SK-N-SH treated with all-trans-retinoic acid at 6 μM for 48 hours (cell line): ENCODE measurements at regions not wholly inside any gene's neighbourhood (a gene's known extent, or its start where the extent isn't known, plus 50 kb on each side); places are given as distances from the start of the nearest gene placed in this dataset.

Experiments used
- ATAC-seq: fragments of 200-7000 bp; cut with Tn5 transposase; 3 replicates; pipeline ENCODE4 v1.9.1; 2020; ENCODE audit warnings: mild to moderate bottlenecking, moderate library complexity
- ARNTL ChIP-seq: fragments of 450-650 bp; formaldehyde crosslinking; IDR thresholded peaks from 2 replicates; pipeline ENCODE4 v1.5.0; 2020; ENCODE audit warnings: low read depth, mild to moderate bottlenecking, moderate library complexity, borderline replicate concordance
- BACH2 ChIP-seq: fragments of 250-450 bp; sonication (Bioruptor Pico); IDR thresholded peaks from 2 replicates; pipeline ENCODE4 v1.9.0; 2021; ENCODE audit warnings: mild to moderate bottlenecking, borderline replicate concordance
- CREB5 ChIP-seq: fragments of 250-450 bp; sonication (Bioruptor Pico); IDR thresholded peaks from 2 replicates; pipeline ENCODE4 v1.5.1; 2020; ENCODE audit warnings: low read depth, mild to moderate bottlenecking, moderate library complexity
- CSDC2 ChIP-seq: fragments of 250-450 bp; sonication (Bioruptor Pico); IDR thresholded peaks from 2 replicates; pipeline ENCODE4 v1.5.0; 2020; ENCODE audit warnings: mild to moderate bottlenecking, moderate library complexity
- CSRNP3 ChIP-seq: fragments of 250-450 bp; sonication (Bioruptor Pico); IDR thresholded peaks from 2 replicates; pipeline ENCODE4 v1.5.1; 2021; ENCODE audit warnings: mild to moderate bottlenecking, moderate library complexity
- ESRRG ChIP-seq: fragments of 250-450 bp; sonication (Bioruptor Pico); IDR thresholded peaks from 2 replicates; pipeline ENCODE4 v1.6.1; 2021; ENCODE audit warnings: mild to moderate bottlenecking
- GLIS3 ChIP-seq: fragments of 250-450 bp; sonication (Bioruptor Pico); IDR thresholded peaks from 2 replicates; pipeline ENCODE4 v1.5.0; 2020; ENCODE audit warnings: mild to moderate bottlenecking, moderate library complexity
- ISL1 ChIP-seq: fragments of 250-450 bp; sonication (Bioruptor Pico); IDR thresholded peaks from 2 replicates; pipeline ENCODE4 v2.1.2; 2022; ENCODE audit warnings: mild to moderate bottlenecking, moderate library complexity
- OSR1 ChIP-seq: fragments of 250-450 bp; sonication (Bioruptor Pico); IDR thresholded peaks from 2 replicates; pipeline ENCODE4 v1.8.0; 2022; ENCODE audit warnings: moderate library complexity, mild to moderate bottlenecking, inconsistent platforms
- PATZ1 ChIP-seq: fragments of 250-450 bp; sonication (Bioruptor Pico); IDR thresholded peaks from 2 replicates; pipeline ENCODE4 v1.8.0; 2020; ENCODE audit warnings: mild to moderate bottlenecking, moderate library complexity, borderline replicate concordance
- POU6F1 ChIP-seq: fragments of 250-450 bp; sonication (Bioruptor Pico); IDR thresholded peaks from 2 replicates; pipeline ENCODE4 v1.8.0; 2021; ENCODE audit warnings: low read depth, mild to moderate bottlenecking, moderate library complexity, borderline replicate concordance
- RARB ChIP-seq: fragments of 250-450 bp; sonication (Bioruptor Pico); IDR thresholded peaks from 2 replicates; pipeline ENCODE4 v1.8.0; 2021; ENCODE audit warnings: mild to moderate bottlenecking, moderate library complexity
- TOX ChIP-seq: fragments of 250-450 bp; sonication (Bioruptor Pico); IDR thresholded peaks from 2 replicates; pipeline ENCODE4 v1.8.0; 2021; ENCODE audit warnings: mild to moderate bottlenecking, moderate library complexity, borderline replicate concordance
- TSHZ2 ChIP-seq: fragments of 250-450 bp; sonication (Bioruptor Pico); IDR thresholded peaks from 2 replicates; pipeline ENCODE4 v1.5.0; 2020; ENCODE audit warnings: mild to moderate bottlenecking, moderate library complexity
- ZC3H10 ChIP-seq: fragments of 250-450 bp; sonication (Bioruptor Pico); IDR thresholded peaks from 2 replicates; pipeline ENCODE4 v1.5.1; 2021; ENCODE audit warnings: mild to moderate bottlenecking, moderate library complexity
- ZFP3 ChIP-seq: fragments of 250-450 bp; sonication (Bioruptor Pico); IDR thresholded peaks from 2 replicates; pipeline ENCODE4 v1.5.0; 2020; ENCODE audit warnings: mild to moderate bottlenecking, moderate library complexity
- ZFP30 ChIP-seq: fragments of 450-650 bp; formaldehyde crosslinking; IDR thresholded peaks from 2 replicates; pipeline ENCODE4 v1.5.0; 2022; ENCODE audit warnings: mild to moderate bottlenecking, moderate library complexity
- ZNF565 ChIP-seq: fragments of 450-650 bp; formaldehyde crosslinking; conservative IDR thresholded peaks from 2 replicates; pipeline ENCODE4 v1.5.0; 2020; ENCODE audit warnings: low read depth, mild to moderate bottlenecking, moderate library complexity
- ZNF70 ChIP-seq: fragments of 450-650 bp; formaldehyde crosslinking; IDR thresholded peaks from 2 replicates; pipeline ENCODE4 v1.5.0; 2020; ENCODE audit warnings: mild to moderate bottlenecking, moderate library complexity
- ZNF8 ChIP-seq: fragments of 450-650 bp; formaldehyde crosslinking; IDR thresholded peaks from 2 replicates; pipeline ENCODE4 v1.5.0; 2020; ENCODE audit warnings: mild to moderate bottlenecking, moderate library complexity

GRCh38 chr17:5837055-5837491 is 233.1 kb upstream of the WSCD1 start:
- ATAC-seq: no peak
- TF ChIP-seq CSRNP3 (CRISPR knock-in tag) (no peak), TOX (no peak), ESRRG (CRISPR knock-in tag) (no peak), ZNF70 (no peak), POU6F1 (CRISPR knock-in tag) (no peak), ISL1 (CRISPR knock-in tag) (no peak), ZC3H10 (no peak), GLIS3 (CRISPR knock-in tag) (no peak), ARNTL (no peak), BACH2 (CRISPR knock-in tag) (no peak), ZFP3 (CRISPR knock-in tag) (no peak), CSDC2 (CRISPR knock-in tag) (no peak), PATZ1 (no peak), OSR1 (CRISPR knock-in tag) (no peak), TSHZ2 (CRISPR knock-in tag) (no peak), ZNF8 (no peak), RARB (no peak), CREB5 (no peak)
- TF ChIP-seq, all 23 proteins: peak for 0

- TF ChIP-seq OSR1 (CRISPR knock-in tag) (no peak), CSDC2 (CRISPR knock-in tag) (no peak), ESRRG (CRISPR knock-in tag) (no peak), ZFP30 (CRISPR knock-in tag) (no peak), POU6F1 (CRISPR knock-in tag) (no peak), TOX (no peak), BACH2 (CRISPR knock-in tag) (no peak), ZNF565 (CRISPR knock-in tag) (no peak), ISL1 (CRISPR knock-in tag) (no peak), GLIS3 (CRISPR knock-in tag) (no peak), TSHZ2 (CRISPR knock-in tag) (no peak), ZFP3 (CRISPR knock-in tag) (no peak)
- ATAC-seq: no peak
These were observed 231.4 kb upstream of the WSCD1 start for GRCh38 chr17:5838661-5839300.
